Parathyroid adenoma (tissue), 2 donors: ENCODE measurements at regions not wholly inside any gene's neighbourhood (a gene's known extent, or its start where the extent isn't known, plus 50 kb on each side); places are given as distances from the start of the nearest gene placed in this dataset.

Source experiments
- H2AFZ ChIP-seq: fragments of 300-600 bp; sonication (generic); one replicate; pipeline ENCODE4 v1.7.0; 2017; ENCODE audit warnings: antibody characterized with exemption, mild to moderate bottlenecking
- H3K27ac ChIP-seq: fragments of 300-600 bp; sonication (generic); one replicate; pipeline ENCODE4 v1.7.0; 2017
- H3K27me3 ChIP-seq: fragments of 300-600 bp; sonication (generic); one replicate; pipeline ENCODE4 v1.7.0; 2017; ENCODE audit warnings: low read length; ENCODE audit not compliant: control insufficient read depth, insufficient read depth
- H3K36me3 ChIP-seq: fragments of 300-600 bp; sonication (generic); one replicate; pipeline ENCODE4 v1.7.0; 2017; ENCODE audit warnings: low read length; ENCODE audit not compliant: control insufficient read depth, insufficient read depth
- H3K4me1 ChIP-seq: fragments of 300-600 bp; sonication (generic); one replicate; pipeline ENCODE4 v1.7.0; 2017; ENCODE audit warnings: control low read depth
- H3K4me2 ChIP-seq: fragments of 300-600 bp; sonication (generic); one replicate; pipeline ENCODE4 v1.7.0; 2017; ENCODE audit warnings: low read length
- H3K4me3 ChIP-seq: fragments of 300-600 bp; sonication (generic); one replicate; pipeline ENCODE4 v1.7.0; 2017; ENCODE audit warnings: low read depth, low read length
- H3K79me2 ChIP-seq: fragments of 300-600 bp; sonication (generic); one replicate; pipeline ENCODE4 v1.7.0; 2017; ENCODE audit warnings: control low read depth
- H3K9ac ChIP-seq: fragments of 300-600 bp; sonication (generic); one replicate; pipeline ENCODE4 v1.7.0; 2017; ENCODE audit warnings: mild to moderate bottlenecking
- H3K9me3 ChIP-seq: fragments of 300-600 bp; sonication (generic); one replicate; pipeline ENCODE4 v1.7.0; 2017; ENCODE audit warnings: low read length; ENCODE audit not compliant: control insufficient read depth
- CTCF ChIP-seq: fragments of 300-600 bp; sonication (generic); IDR thresholded peaks from one replicate; pipeline ENCODE4 v1.7.0; 2017; ENCODE audit warnings: antibody characterized with exemption, mild to moderate bottlenecking
- donor health status: primary hyperparathyroidism.

DNA sequence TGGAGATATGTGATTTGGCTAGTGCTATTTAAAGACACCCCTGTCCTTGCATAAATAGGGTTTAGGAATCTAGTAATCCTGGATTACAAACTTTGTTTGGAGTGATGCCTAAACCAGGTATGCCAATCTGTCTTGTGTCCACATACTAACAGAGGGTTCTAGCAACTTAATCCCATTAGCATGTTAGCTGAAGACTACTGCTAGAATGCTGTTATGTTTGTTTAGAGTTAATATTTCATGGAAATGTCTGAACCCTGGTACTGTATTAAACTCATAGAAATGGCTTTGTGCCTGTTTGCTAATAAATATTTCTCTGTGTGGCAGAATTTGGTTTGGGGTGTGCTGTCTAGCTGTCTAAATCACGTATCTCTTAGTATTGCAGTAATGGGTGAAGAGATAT lies 150.8 kb downstream of the PFKFB3 start:
- Histone ChIP-seq H3K9ac (no peak overlapping the region), H2AFZ (no peak overlapping the region), H3K9me3 (no peaks in the 10 kb centered on the region), H3K4me1 (peaks cover 2% of the 10 kb centered on the region), H3K4me2 (no peak overlapping the region), H3K4me3 (no peak overlapping the region), H3K36me3 (no peaks in the 10 kb centered on the region), H3K27me3 (no peaks in the 10 kb centered on the region), H3K79me2 (no peaks in the 10 kb centered on the region), H3K27ac (no peak overlapping the region)
- TF ChIP-seq CTCF: no peak

DNA sequence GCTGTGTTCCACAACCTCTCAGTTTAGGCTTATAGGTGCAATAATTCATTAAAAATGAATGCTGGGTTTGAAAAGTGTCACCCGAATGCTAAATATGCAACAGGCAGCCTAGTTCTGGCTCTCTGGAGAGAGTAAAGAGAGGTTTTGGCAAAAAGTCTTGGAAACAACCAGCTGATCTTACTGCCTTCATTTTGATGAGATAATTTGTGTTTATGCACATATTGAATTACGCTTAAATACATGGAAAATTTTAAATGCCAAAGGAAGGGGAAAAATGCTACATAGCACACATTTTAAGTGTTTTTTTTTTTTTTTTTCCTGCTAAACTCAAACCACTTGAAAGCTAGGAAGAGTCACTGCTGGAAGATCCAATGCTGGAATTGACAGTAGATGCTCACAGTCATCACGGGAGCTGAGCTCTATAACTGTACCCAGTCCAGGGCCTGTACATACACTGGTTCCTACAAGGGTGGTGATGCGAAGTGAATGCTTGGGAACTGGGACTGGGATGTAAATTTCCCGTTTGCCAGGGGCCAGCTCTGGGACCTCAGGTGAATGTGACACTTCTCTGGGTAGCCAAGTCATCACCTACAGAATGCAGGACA lies 151.5 kb downstream of the PFKFB3 start:
- no peaks in the 10 kb centered on the region for H3K4me1 ChIP-seq
- H3K9ac ChIP-seq: no peak overlapping the region
- no peak overlapping the region for H3K27ac ChIP-seq
- no peaks in the 10 kb centered on the region for H3K9me3 ChIP-seq
- no peak overlapping the region for H3K4me3 ChIP-seq
- H3K36me3 ChIP-seq: no peaks in the 10 kb centered on the region
- no peak overlapping the region for H2AFZ ChIP-seq
- H3K27me3 ChIP-seq: no peaks in the 10 kb centered on the region
- TF ChIP-seq CTCF: no peak
- H3K79me2 ChIP-seq: no peaks in the 10 kb centered on the region
- H3K4me2 ChIP-seq: peak overlapping the region; percentile 36

GRCh38 chr10:6356280-6356793 lies 153.6 kb downstream of the PFKFB3 start:
- no peak overlapping the region for H3K4me3 ChIP-seq
- no peaks in the 10 kb centered on the region for H3K79me2 ChIP-seq
- no peak overlapping the region for H2AFZ ChIP-seq
- no peak overlapping the region for H3K27ac ChIP-seq
- no peak for TF ChIP-seq CTCF
- H3K27me3 ChIP-seq: no peaks in the 10 kb centered on the region
- H3K9me3 ChIP-seq: no peaks in the 10 kb centered on the region
- H3K4me2 ChIP-seq: no peak overlapping the region
- H3K9ac ChIP-seq: no peak overlapping the region
- H3K36me3 ChIP-seq: no peaks in the 10 kb centered on the region
- no peaks in the 10 kb centered on the region for H3K4me1 ChIP-seq

DNA sequence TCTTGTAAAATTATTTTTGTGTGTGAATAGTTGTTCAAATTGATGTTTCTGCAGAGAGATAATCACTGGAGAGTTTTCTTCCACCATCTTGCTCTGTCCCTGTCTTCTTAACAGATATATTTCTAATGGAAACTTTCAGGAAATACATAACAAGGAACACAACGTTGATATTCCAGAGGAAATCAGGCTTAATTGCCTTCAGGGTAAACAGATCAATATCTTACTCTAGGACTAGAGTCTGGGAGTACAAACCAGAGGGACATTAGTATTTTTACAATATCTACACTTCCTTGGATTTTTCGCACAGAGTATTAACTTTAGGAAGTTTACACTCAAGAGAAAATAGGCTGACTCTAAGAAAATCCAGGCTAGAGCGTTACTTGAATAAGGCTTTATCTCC lies 159.1 kb downstream of the PFKFB3 start:
- Histone ChIP-seq H3K4me2 (no peak overlapping the region), H3K36me3 (no peaks in the 10 kb centered on the region), H2AFZ (no peak overlapping the region), H3K4me1 (peaks cover 11% of the 10 kb centered on the region), H3K27me3 (no peaks in the 10 kb centered on the region), H3K4me3 (no peak overlapping the region), H3K9me3 (no peaks in the 10 kb centered on the region), H3K27ac (no peak overlapping the region), H3K9ac (no peak overlapping the region), H3K79me2 (no peaks in the 10 kb centered on the region)
- TF ChIP-seq CTCF: no peak

DNA sequence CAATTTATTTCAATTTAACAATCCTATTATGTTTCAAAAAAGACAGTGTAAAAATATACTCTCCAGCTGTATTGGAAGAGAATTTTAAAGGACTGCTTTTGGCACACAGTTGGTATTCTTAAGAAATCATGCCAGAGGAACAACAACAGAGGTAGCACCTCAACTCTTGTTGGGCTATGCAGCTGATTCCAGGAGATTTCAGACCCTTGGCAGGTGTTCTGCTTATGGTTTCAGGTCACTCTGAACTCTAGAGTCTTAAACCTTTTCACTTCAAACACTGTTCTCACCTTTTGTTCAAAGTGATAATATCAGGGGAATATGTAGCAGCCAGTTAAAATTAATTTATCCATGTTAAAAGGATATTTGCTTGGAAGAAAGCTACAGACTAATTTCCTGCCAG lies 160.1 kb downstream of the PFKFB3 start:
- Histone ChIP-seq H3K79me2 (no peaks in the 10 kb centered on the region), H3K27ac (no peak overlapping the region), H3K36me3 (no peaks in the 10 kb centered on the region), H2AFZ (no peak overlapping the region), H3K4me1 (peaks cover 11% of the 10 kb centered on the region), H3K4me3 (no peak overlapping the region), H3K9ac (no peak overlapping the region), H3K27me3 (no peaks in the 10 kb centered on the region), H3K9me3 (no peaks in the 10 kb centered on the region), H3K4me2 (no peak overlapping the region)
- TF ChIP-seq CTCF: no peak
